GM21528 (cell line): ENCODE measurements at regions not wholly inside any gene's neighbourhood (a gene's known extent, or its start where the extent isn't known, plus 50 kb on each side); places are given as distances from the start of the nearest gene placed in this dataset.
"Not testable (repeated sequence)": the region's sequence is repeated elsewhere in the genome, so short reads cannot be mapped to it uniquely, and the experiment has no call there.

Experiments used
- ATAC-seq: cut with Tn5 transposase; IDR thresholded peaks from one replicate; pipeline ENCODE4 v1.9.1; 2021; ENCODE audit warnings: mild to moderate bottlenecking, moderate library complexity; ENCODE audit not compliant: unreplicated experiment, low FRiP score

GRCh38 chr10:44125879-44126278 lies 259.0 kb downstream of the CXCL12 start:
- no peak for ATAC-seq

GRCh38 chr10:44118500-44118899 lies 266.4 kb downstream of the CXCL12 start:
- ATAC-seq = no peak

GRCh38 chr10:44116474-44116873 lies 268.4 kb downstream of the CXCL12 start:
- ATAC-seq = no peak

GRCh38 chr10:44115516-44115915 lies 269.4 kb downstream of the CXCL12 start:
- ATAC-seq = no peak

GRCh38 chr10:44114441-44114840 lies 270.5 kb downstream of the CXCL12 start:
- no peak for ATAC-seq

GRCh38 chr10:44112280-44112679 lies 272.6 kb downstream of the CXCL12 start:
- not testable (repeated sequence) for ATAC-seq

GRCh38 chr10:44105696-44106095 lies 279.2 kb downstream of the CXCL12 start:
- ATAC-seq = no peak

GRCh38 chr10:44102726-44103255 lies 282.1 kb downstream of the CXCL12 start:
- no peak for ATAC-seq

GRCh38 chr10:44101082-44101481 lies 283.8 kb downstream of the CXCL12 start:
- ATAC-seq = no peak

- no peak for ATAC-seq
Measured at GRCh38 chr10:44099511-44099910, 285.4 kb downstream of the CXCL12 start.

- not testable (repeated sequence) for ATAC-seq
Measured at GRCh38 chr10:44096217-44096616, 288.7 kb downstream of the CXCL12 start.

GRCh38 chr10:44089671-44090070 lies 295.2 kb downstream of the CXCL12 start:
- no peak for ATAC-seq

- ATAC-seq = no peak
Measured at GRCh38 chr10:44087403-44087802, 297.5 kb downstream of the CXCL12 start.

- no peak for ATAC-seq
Measured at GRCh38 chr10:44083719-44084400, 301.0 kb downstream of the CXCL12 start.

GRCh38 chr10:44071479-44071878 lies 313.4 kb downstream of the CXCL12 start:
- no peak for ATAC-seq

GRCh38 chr10:44070282-44070681 lies 314.6 kb downstream of the CXCL12 start:
- no peak for ATAC-seq

- no peak for ATAC-seq
Measured at GRCh38 chr10:44069573-44069972, 315.3 kb downstream of the CXCL12 start.

- ATAC-seq = no peak
Measured at GRCh38 chr10:44068716-44069482, 316.0 kb downstream of the CXCL12 start.

GRCh38 chr10:44067432-44067831 lies 317.5 kb downstream of the CXCL12 start:
- ATAC-seq = no peak

- no peak for ATAC-seq
Measured at GRCh38 chr10:44066527-44067255, 318.2 kb downstream of the CXCL12 start.
